Medulla oblongata (tissue), 1 donor: ENCODE measurements at regions not wholly inside any gene's neighbourhood (a gene's known extent, or its start where the extent isn't known, plus 50 kb on each side); places are given as distances from the start of the nearest gene placed in this dataset.
"Not testable (repeated sequence)": the region's sequence is repeated elsewhere in the genome, so short reads cannot be mapped to it uniquely, and the experiment has no call there.

ENCODE experiments used
- DNase-seq: peaks from one replicate; pipeline ENCODE4 v3.0.0-alpha.2; 2015; ENCODE audit errors: extremely low spot score

GRCh38 chr6:51052716-51053115, 234.0 kb downstream of the TFAP2B start:
- not testable (repeated sequence) for DNase-seq

- DNase-seq: not testable (repeated sequence)
Measured at GRCh38 chr6:51055316-51055715, 236.6 kb downstream of the TFAP2B start.

- no peak for DNase-seq
Measured at GRCh38 chr6:51057296-51057695, 238.6 kb downstream of the TFAP2B start.

GRCh38 chr6:51060262-51060762, 241.6 kb downstream of the TFAP2B start:
- DNase-seq: no peak

- DNase-seq: no peak
Measured at GRCh38 chr6:51062166-51062722, 243.6 kb downstream of the TFAP2B start.

- no peak for DNase-seq
Measured at GRCh38 chr6:51077821-51078518, 259.3 kb downstream of the TFAP2B start.

GRCh38 chr6:51090343-51090742, 271.7 kb downstream of the TFAP2B start:
- DNase-seq: no peak

- DNase-seq: no peak
Measured at GRCh38 chr6:51093871-51094270, 275.2 kb downstream of the TFAP2B start.

- DNase-seq: no peak
Measured at GRCh38 chr6:51094271-51094670, 275.6 kb downstream of the TFAP2B start.

GRCh38 chr6:51098246-51098645, 279.6 kb downstream of the TFAP2B start:
- no peak for DNase-seq

GRCh38 chr6:51098791-51099190, 280.1 kb downstream of the TFAP2B start:
- DNase-seq: no peak

GRCh38 chr6:51099201-51099600, 280.5 kb downstream of the TFAP2B start:
- DNase-seq: no peak

GRCh38 chr6:51105357-51105756, 286.7 kb downstream of the TFAP2B start:
- no peak for DNase-seq

- DNase-seq: no peak
Measured at GRCh38 chr6:51107769-51108203, 289.1 kb downstream of the TFAP2B start.

- DNase-seq: no peak
Measured at GRCh38 chr6:51108563-51109234, 290.0 kb downstream of the TFAP2B start.

- DNase-seq: no peak
Measured at GRCh38 chr6:51112731-51113130, 294.1 kb downstream of the TFAP2B start.

- DNase-seq: no peak
Measured at GRCh38 chr6:51116723-51117122, 298.1 kb downstream of the TFAP2B start.

GRCh38 chr6:51118792-51119191, 300.1 kb downstream of the TFAP2B start:
- DNase-seq: no peak

GRCh38 chr6:51120016-51120415, 301.3 kb downstream of the TFAP2B start:
- DNase-seq: no peak

GRCh38 chr6:51121380-51121976, 302.8 kb downstream of the TFAP2B start:
- DNase-seq: not testable (repeated sequence)

GRCh38 chr6:51129043-51129442, 310.4 kb downstream of the TFAP2B start:
- no peak for DNase-seq

GRCh38 chr6:51137777-51138176, 319.1 kb downstream of the TFAP2B start:
- DNase-seq: no peak
